ENCODE measurements at regions not wholly inside any gene's neighbourhood (a gene's known extent, or its start where the extent isn't known, plus 50 kb on each side); places are given as distances from the start of the nearest gene placed in this dataset.

DNA sequence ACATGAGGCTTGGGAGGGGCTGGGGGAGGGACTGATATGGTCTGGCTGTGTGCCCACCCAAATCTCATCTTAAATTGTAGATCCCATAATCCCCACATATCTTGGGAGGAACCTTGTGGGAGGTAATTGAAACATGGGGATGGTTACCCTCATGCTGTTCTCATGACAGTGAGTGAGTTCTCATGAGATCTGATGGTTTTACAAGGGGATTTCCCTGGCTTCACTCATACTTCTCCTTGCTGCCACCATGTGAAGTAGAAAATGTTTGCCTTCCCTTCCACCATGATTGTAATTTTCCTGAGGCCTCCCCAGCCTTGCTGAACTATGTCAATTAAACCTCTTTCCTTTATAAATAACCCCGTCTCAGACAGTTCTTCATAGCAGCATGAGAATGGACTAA lies 362.9 kb downstream of the PCNX1 start:
- Histone ChIP-seq H3K27me3 (ENCODE audit: insufficient read depth, low read length, poor library complexity) (no peaks in the 10 kb centered on the region), H3K4me2 (ENCODE audit: insufficient read depth, low read length) (no peak overlapping the region), H2AFZ (ENCODE audit: low read depth, low read length) (no peak overlapping the region), H3K79me2 (ENCODE audit: insufficient read depth, low read length) (no peaks in the 10 kb centered on the region), H3K9ac (ENCODE audit: low read depth, low read length) (no peak overlapping the region), H4K20me1 (ENCODE audit: insufficient read depth, low read length) (no peaks in the 10 kb centered on the region), H3K4me3 (ENCODE audit: low read depth in 1 of 2, low read length in 2 of 2) (no peak overlapping the region), H3K9me3 (ENCODE audit: insufficient read depth, low read length, severe bottlenecking) (peaks cover 7% of the 10 kb centered on the region), H3K4me1 (ENCODE audit: insufficient read depth, low read length) (peaks cover 8% of the 10 kb centered on the region), H3K27ac (ENCODE audit: low read length) (no peak overlapping the region), H3K36me3 (ENCODE audit: insufficient read depth, low read length) (no peaks in the 10 kb centered on the region)
- DNase-seq (no peak), ATAC-seq (ENCODE audit: insufficient read depth, low read depth) (no peak)
- no peak for TF ChIP-seq EZH2 (IDR thresholded peaks at IDR 0.05; ENCODE audit: borderline replicate concordance, low read depth, low read length, severe bottlenecking)
- TF ChIP-seq, protein P1, sequence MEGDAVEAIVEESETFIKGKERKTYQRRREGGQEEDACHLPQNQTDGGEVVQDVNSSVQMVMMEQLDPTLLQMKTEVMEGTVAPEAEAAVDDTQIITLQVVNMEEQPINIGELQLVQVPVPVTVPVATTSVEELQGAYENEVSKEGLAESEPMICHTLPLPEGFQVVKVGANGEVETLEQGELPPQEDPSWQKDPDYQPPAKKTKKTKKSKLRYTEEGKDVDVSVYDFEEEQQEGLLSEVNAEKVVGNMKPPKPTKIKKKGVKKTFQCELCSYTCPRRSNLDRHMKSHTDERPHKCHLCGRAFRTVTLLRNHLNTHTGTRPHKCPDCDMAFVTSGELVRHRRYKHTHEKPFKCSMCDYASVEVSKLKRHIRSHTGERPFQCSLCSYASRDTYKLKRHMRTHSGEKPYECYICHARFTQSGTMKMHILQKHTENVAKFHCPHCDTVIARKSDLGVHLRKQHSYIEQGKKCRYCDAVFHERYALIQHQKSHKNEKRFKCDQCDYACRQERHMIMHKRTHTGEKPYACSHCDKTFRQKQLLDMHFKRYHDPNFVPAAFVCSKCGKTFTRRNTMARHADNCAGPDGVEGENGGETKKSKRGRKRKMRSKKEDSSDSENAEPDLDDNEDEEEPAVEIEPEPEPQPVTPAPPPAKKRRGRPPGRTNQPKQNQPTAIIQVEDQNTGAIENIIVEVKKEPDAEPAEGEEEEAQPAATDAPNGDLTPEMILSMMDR (IDR thresholded peaks at IDR 0.05; ENCODE audit: borderline replicate concordance, extremely low read depth, low read length, poor library complexity, severe bottlenecking), result no peak

DNA sequence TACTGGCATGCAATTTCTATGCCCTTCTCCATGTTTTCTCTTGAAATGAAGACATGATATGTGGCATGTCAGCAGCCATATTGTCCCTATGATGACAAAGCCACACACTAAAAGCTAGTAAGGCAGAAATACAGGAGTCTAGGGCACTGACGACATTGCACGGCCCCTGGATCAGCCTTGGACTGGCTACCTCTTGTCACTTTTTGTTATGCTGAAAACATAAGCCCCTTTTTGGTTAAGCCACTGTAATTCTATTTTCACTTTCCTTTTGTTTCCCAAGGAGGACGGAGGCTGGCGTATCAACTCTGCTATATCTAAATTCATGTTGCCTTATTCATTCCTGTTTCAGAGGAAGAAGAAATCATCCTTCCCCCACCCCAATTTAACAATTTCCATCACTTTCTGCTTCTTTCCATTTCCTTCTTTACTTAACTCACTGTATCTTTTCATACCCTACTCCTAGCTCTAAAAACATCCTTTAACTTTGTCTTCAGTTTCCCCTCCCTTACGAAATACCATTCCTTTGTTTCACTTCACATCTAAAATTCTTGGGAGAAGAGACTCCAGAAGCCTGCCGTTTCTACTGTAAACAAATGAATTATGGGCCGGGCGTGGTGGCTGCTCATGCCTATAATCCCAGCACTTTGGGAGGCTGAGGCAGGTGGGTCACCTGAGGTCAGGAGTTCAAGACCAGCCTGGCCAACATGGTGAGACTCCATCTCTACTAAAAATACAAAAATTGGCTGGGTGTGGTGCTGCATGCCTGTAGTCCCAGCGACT lies 364.1 kb downstream of the PCNX1 start:
- Histone ChIP-seq H2AFZ (ENCODE audit: low read depth, low read length) (no peak overlapping the region), H3K9me3 (ENCODE audit: insufficient read depth, low read length, severe bottlenecking) (peaks cover 7% of the 10 kb centered on the region), H3K4me1 (ENCODE audit: insufficient read depth, low read length) (peaks cover 8% of the 10 kb centered on the region), H3K4me3 (ENCODE audit: low read depth in 1 of 2, low read length in 2 of 2) (no peak overlapping the region), H3K9ac (ENCODE audit: low read depth, low read length) (no peak overlapping the region), H3K27ac (ENCODE audit: low read length) (no peak overlapping the region), H3K27me3 (ENCODE audit: insufficient read depth, low read length, poor library complexity) (no peaks in the 10 kb centered on the region), H3K4me2 (ENCODE audit: insufficient read depth, low read length) (no peak overlapping the region), H3K79me2 (ENCODE audit: insufficient read depth, low read length) (no peaks in the 10 kb centered on the region), H3K36me3 (ENCODE audit: insufficient read depth, low read length) (no peaks in the 10 kb centered on the region), H4K20me1 (ENCODE audit: insufficient read depth, low read length) (no peaks in the 10 kb centered on the region)
- ATAC-seq (ENCODE audit: insufficient read depth, low read depth), result no peak
- no peak for TF ChIP-seq EZH2 (IDR thresholded peaks at IDR 0.05; ENCODE audit: borderline replicate concordance, low read depth, low read length, severe bottlenecking)
- TF ChIP-seq, protein P1 (IDR thresholded peaks at IDR 0.05; ENCODE audit: borderline replicate concordance, extremely low read depth, low read length, poor library complexity, severe bottlenecking), result no peak
- no peak for DNase-seq

DNA sequence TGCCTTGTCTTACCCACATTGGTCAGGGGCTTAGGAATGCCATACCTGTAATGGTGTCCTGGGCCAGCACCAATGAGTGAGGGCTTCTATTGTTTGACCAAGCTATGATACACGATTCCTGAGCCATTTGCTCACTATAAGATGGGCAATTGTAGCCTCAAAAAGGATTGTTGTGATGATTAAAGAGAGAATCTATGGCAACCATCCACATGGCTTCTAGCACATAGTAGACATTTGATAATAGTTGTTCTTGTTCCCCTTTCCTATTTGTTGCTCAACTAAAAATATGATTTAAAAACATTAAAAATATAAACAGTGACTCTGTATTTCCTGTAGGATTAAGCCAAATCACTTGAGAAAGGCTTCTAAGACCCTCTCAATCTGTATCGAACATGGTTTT lies 366.1 kb downstream of the PCNX1 start:
- no peak overlapping the region for H3K4me3 ChIP-seq (ENCODE audit: low read depth in 1 of 2, low read length in 2 of 2)
- H3K9me3 ChIP-seq (ENCODE audit: insufficient read depth, low read length, severe bottlenecking), result peaks cover 7% of the 10 kb centered on the region
- H4K20me1 ChIP-seq (ENCODE audit: insufficient read depth, low read length), result no peaks in the 10 kb centered on the region
- H3K4me2 ChIP-seq (ENCODE audit: insufficient read depth, low read length), result no peak overlapping the region
- H3K4me1 ChIP-seq (ENCODE audit: insufficient read depth, low read length), result no peaks in the 10 kb centered on the region
- H2AFZ ChIP-seq (ENCODE audit: low read depth, low read length), result no peak overlapping the region
- no peak for TF ChIP-seq EZH2 (IDR thresholded peaks at IDR 0.05; ENCODE audit: borderline replicate concordance, low read depth, low read length, severe bottlenecking)
- TF ChIP-seq, protein P1 (IDR thresholded peaks at IDR 0.05; ENCODE audit: borderline replicate concordance, extremely low read depth, low read length, poor library complexity, severe bottlenecking), result no peak
- H3K27ac ChIP-seq (ENCODE audit: low read length), result no peak overlapping the region
- no peaks in the 10 kb centered on the region for H3K79me2 ChIP-seq (ENCODE audit: insufficient read depth, low read length)
- H3K36me3 ChIP-seq (ENCODE audit: insufficient read depth, low read length), result no peaks in the 10 kb centered on the region
- no peak for DNase-seq
- H3K27me3 ChIP-seq (ENCODE audit: insufficient read depth, low read length, poor library complexity), result no peaks in the 10 kb centered on the region
- no peak overlapping the region for H3K9ac ChIP-seq (ENCODE audit: low read depth, low read length)
- ATAC-seq (ENCODE audit: insufficient read depth, low read depth), result no peak

Measured in DND-41 (cell line).